Ureter (tissue), 1 donor: ENCODE measurements at regions not wholly inside any gene's neighbourhood (a gene's known extent, or its start where the extent isn't known, plus 50 kb on each side); places are given as distances from the start of the nearest gene placed in this dataset.

Source experiments
- DNase-seq: peaks from one replicate; pipeline ENCODE4 v3.0.0-alpha.2; 2020; ENCODE audit warnings: low spot score
- donor health status: DM: yes; HTN: yes; CAD: no.

- no peak for DNase-seq
Observed at GRCh38 chr6:4296552-4296951, 161.2 kb upstream of the ECI2 start.

- no peak for DNase-seq
Observed at GRCh38 chr6:4295783-4296155, 160.4 kb upstream of the ECI2 start.

- DNase-seq, result no peak
Observed at GRCh38 chr6:4295058-4295782, 159.8 kb upstream of the ECI2 start.

GRCh38 chr6:4294636-4295035 is 159.3 kb upstream of the ECI2 start:
- no peak for DNase-seq

- no peak for DNase-seq
Observed at GRCh38 chr6:4291453-4292403, 156.4 kb upstream of the ECI2 start.

- no peak for DNase-seq
Observed at GRCh38 chr6:4289770-4290320, 154.5 kb upstream of the ECI2 start.

- DNase-seq, result no peak
Observed at GRCh38 chr6:4287811-4288244, 152.5 kb upstream of the ECI2 start.

GRCh38 chr6:4287372-4287771 is 152.0 kb upstream of the ECI2 start:
- no peak for DNase-seq

- DNase-seq, result no peak
Observed at GRCh38 chr6:4282926-4283325, 147.6 kb upstream of the ECI2 start.

GRCh38 chr6:4281341-4282293 is 146.2 kb upstream of the ECI2 start:
- peak; percentile 69 for DNase-seq

GRCh38 chr6:4280707-4281106 is 145.3 kb upstream of the ECI2 start:
- DNase-seq, result peak; percentile 50

- no peak for DNase-seq
Observed at GRCh38 chr6:4280031-4280430, 144.7 kb upstream of the ECI2 start.

GRCh38 chr6:4274382-4275082 is 139.2 kb upstream of the ECI2 start:
- no peak for DNase-seq

GRCh38 chr6:4272996-4273395 is 137.6 kb upstream of the ECI2 start:
- DNase-seq, result no peak

- DNase-seq, result no peak
Observed at GRCh38 chr6:4271761-4272470, 136.5 kb upstream of the ECI2 start.

- DNase-seq, result no peak
Observed at GRCh38 chr6:4270776-4271175, 135.4 kb upstream of the ECI2 start.

- DNase-seq, result no peak
Observed at GRCh38 chr6:4270001-4270400, 134.6 kb upstream of the ECI2 start.

- DNase-seq, result no peak
Observed at GRCh38 chr6:4268171-4268570, 132.8 kb upstream of the ECI2 start.

- no peak for DNase-seq
Observed at GRCh38 chr6:4265740-4266139, 130.4 kb upstream of the ECI2 start.

GRCh38 chr6:4264601-4265000 is 129.2 kb upstream of the ECI2 start:
- DNase-seq, result no peak
